Endothelial cell of umbilical vein (primary cell): ENCODE measurements at regions not wholly inside any gene's neighbourhood (a gene's known extent, or its start where the extent isn't known, plus 50 kb on each side); places are given as distances from the start of the nearest gene placed in this dataset.

ENCODE experiments used
- BruUV-seq: library from RNA; stranded (reverse); fragments of 400-500 nt; replicated peaks from 2 replicates; lab custom pipeline; 2021; lab: Mats Ljungman, UMichigan
- CTCF ChIA-PET: fragments of 300-600, 350-600 bp; sonication (Branson Sonifier 250); formaldehyde crosslinking; loops from one replicate; lab custom pipeline; 2021; ENCODE audit warnings: antibody characterized with exemption, inconsistent platforms; lab: Charles Lee
- POLR2A ChIA-PET: fragments of 300-600, 350-600 bp; sonication (Branson Sonifier 250); formaldehyde crosslinking; loops from one replicate; lab custom pipeline; 2021; ENCODE audit warnings: antibody characterized with exemption, inconsistent platforms; lab: Charles Lee
- DNase-seq: peaks from one replicate; pipeline ENCODE4 v3.0.0-alpha.2; 2011; ENCODE audit warnings: low read depth, low spot score
- FAIRE-seq: peaks from 2 replicates; lab custom pipeline; 2011; peaks lifted over from hg19 to GRCh38; lab: Jason Lieb, UNC
- H2AFZ ChIP-seq: 2 replicates; pipeline ENCODE4 v1.6.0; 2012; ENCODE audit warnings: low read depth, low read length, control low read depth, inconsistent platforms
- H3K27ac ChIP-seq: 2 replicates; pipeline ENCODE4 v1.5.1; 2011; ENCODE audit warnings: low read depth, mild to moderate bottlenecking, control low read depth, low read length, moderate library complexity; ENCODE audit not compliant: insufficient read depth
- H3K27me3 ChIP-seq, 2 experiments: 2 replicates each; pipeline versions ENCODE4 v1.6.0 to v1.6.1; 2011; ENCODE audit warnings: low read length in 2 of 2, mixed read lengths in 1 of 2; ENCODE audit not compliant: control insufficient read depth in 2 of 2, insufficient read depth in 2 of 2
- H3K36me3 ChIP-seq, 2 experiments: 2 replicates in 1 of 2; 3 replicates in 1 of 2; pipeline ENCODE4 v1.5.1; 2011; ENCODE audit warnings: low read length in 2 of 2, mild to moderate bottlenecking in 1 of 2, moderate library complexity in 1 of 2; ENCODE audit not compliant: control insufficient read depth in 2 of 2, insufficient read depth in 2 of 2; ENCODE audit errors: extremely low read depth in 1 of 2
- H3K4me1 ChIP-seq: 3 replicates; pipeline ENCODE4 v1.5.1; 2011; ENCODE audit warnings: mild to moderate bottlenecking, low read length; ENCODE audit not compliant: control insufficient read depth, insufficient read depth; ENCODE audit errors: extremely low read depth
- H3K4me2 ChIP-seq: 2 replicates; pipeline ENCODE4 v1.6.1; 2011; ENCODE audit warnings: low read length, control low read depth, mixed read lengths; ENCODE audit not compliant: insufficient read depth
- H3K4me3 ChIP-seq, 3 experiments: fragments of 200-600 bp in 1 of 3; sonication (generic), shearing (Covaris generic) in 1 of 3; replicated peaks in 1 of 3; 2 replicates each; pipeline ENCODE4 v1.5.1; 2011 to 2016; ENCODE audit warnings: control low read depth in 3 of 3, low read length in 3 of 3, mild to moderate bottlenecking in 2 of 3, inconsistent platforms in 1 of 3, low read depth in 1 of 3, moderate library complexity in 1 of 3; ENCODE audit not compliant: insufficient read depth in 1 of 3
- H3K79me2 ChIP-seq: 2 replicates; pipeline ENCODE4 v1.6.0; 2012; ENCODE audit warnings: low read length, inconsistent platforms; ENCODE audit not compliant: control insufficient read depth, insufficient read depth
- H3K9ac ChIP-seq: replicated peaks from 2 replicates; pipeline ENCODE3; 2011; ENCODE audit warnings: low read length, control low read depth; ENCODE audit not compliant: insufficient read depth; ENCODE audit errors: extremely low read depth
- H3K9me1 ChIP-seq: replicated peaks from 3 replicates; pipeline ENCODE4 v1.6.0; 2011; ENCODE audit warnings: mild to moderate bottlenecking, low read length; ENCODE audit not compliant: control insufficient read depth, insufficient read depth; ENCODE audit errors: extremely low read depth
- H3K9me3 ChIP-seq: replicated peaks from 2 replicates; pipeline ENCODE4 v1.5.1; 2012; ENCODE audit warnings: low read length, inconsistent platforms; ENCODE audit not compliant: control insufficient read depth, insufficient read depth
- H4K20me1 ChIP-seq: replicated peaks from 2 replicates; pipeline ENCODE3; 2011; ENCODE audit warnings: mild to moderate bottlenecking, low read length; ENCODE audit not compliant: control insufficient read depth, insufficient read depth; ENCODE audit errors: extremely low read depth
- CTCF ChIP-seq, 2 donors: IDR thresholded peaks; 1 replicate in 1 of 2; 2 replicates in 1 of 2; pipeline ENCODE4 v1.5.1; 2011; ENCODE audit warnings: low read length in 2 of 2, mild to moderate bottlenecking in 2 of 2, moderate library complexity in 2 of 2, control low read depth in 1 of 2, inconsistent platforms in 1 of 2, low read depth in 1 of 2; ENCODE audit not compliant: insufficient read depth in 1 of 2; ENCODE audit errors: extremely low read depth in 1 of 2
- EZH2 ChIP-seq: IDR thresholded peaks from 2 replicates; pipeline ENCODE4 v1.6.1; 2012; ENCODE audit warnings: borderline replicate concordance, low read depth, mild to moderate bottlenecking, moderate library complexity, low read length, inconsistent platforms; ENCODE audit not compliant: severe bottlenecking
- FOS ChIP-seq: IDR thresholded peaks from 2 replicates; pipeline ENCODE4 v1.6.1; 2011; ENCODE audit warnings: mild to moderate bottlenecking, low read length, moderate library complexity, borderline replicate concordance; ENCODE audit not compliant: insufficient read depth
- GATA2 ChIP-seq: IDR thresholded peaks from 2 replicates; pipeline ENCODE4 v1.7.0; 2011; ENCODE audit warnings: low read depth, mild to moderate bottlenecking, moderate library complexity, mixed read lengths, low read length; ENCODE audit not compliant: insufficient read length, insufficient read depth
- JUN ChIP-seq: IDR thresholded peaks from 2 replicates; pipeline ENCODE4 v1.6.1; 2011; ENCODE audit warnings: borderline replicate concordance, low read depth; ENCODE audit not compliant: insufficient read length, insufficient read depth
- MAX ChIP-seq: IDR thresholded peaks from 2 replicates; pipeline ENCODE4 v1.6.1; 2011; ENCODE audit not compliant: insufficient read depth, insufficient read length
- MYC ChIP-seq: IDR thresholded peaks from one replicate; pipeline ENCODE4 v1.6.1; 2011; ENCODE audit warnings: mild to moderate bottlenecking, low read depth, low read length
- POLR2A ChIP-seq: IDR thresholded peaks from 2 replicates; pipeline ENCODE4 v1.6.1; 2012; ENCODE audit warnings: low read depth, mild to moderate bottlenecking, control low read depth, low read length
- POLR2AphosphoS5 ChIP-seq: IDR thresholded peaks from 2 replicates; pipeline ENCODE4 v1.6.1; 2012; ENCODE audit warnings: low read depth, mild to moderate bottlenecking, control low read depth, low read length, moderate library complexity; ENCODE audit not compliant: insufficient read depth
- dilution Hi-C: fragments of 300-500 bp; cut with MboI; formaldehyde crosslinking; loops from one replicate; pipeline ENCODE4 v1.15.0; 2019; ENCODE audit warnings: low sequenced_read_pairs; ENCODE audit not compliant: extremely low pct_ligation_motif_present
- intact Hi-C: fragments of 100-400 bp; cut with micrococcal nuclease; formaldehyde crosslinking; loops from one replicate; pipeline ENCODE4 v1.10.0; 2022

GRCh38 chr12:93072340-93072739 is 143.2 kb upstream of the EEA1 start:
- no peak overlapping the region for H3K4me2 ChIP-seq
- dilution Hi-C loops: no loop called here

More at GRCh38 chr12:93072340-93072739, 143.2 kb upstream of the EEA1 start:
- CTCF ChIA-PET: no interaction called here
- BruUV-seq: no TSS peak
- Histone ChIP-seq H3K4me1 (no peaks in the 10 kb centered on the region), H3K27ac (no peak overlapping the region), H3K36me3 (no peaks in the 10 kb centered on the region), H2AFZ (no peak overlapping the region), H3K27me3 (no peaks in the 10 kb centered on the region), H3K4me3 (no peak overlapping the region), H3K9me1 (no peaks in the 10 kb centered on the region), H4K20me1 (no peaks in the 10 kb centered on the region), H3K9ac (no peak overlapping the region), H3K9me3 (no peaks in the 10 kb centered on the region), H3K79me2 (no peaks in the 10 kb centered on the region)
- intact Hi-C loops: no loop called here
- DNase-seq (no peak), FAIRE-seq (no peak)
- TF ChIP-seq CTCF (IDR thresholded peaks at IDR 0.05; ENCODE audit: extremely low read depth in 1 of 2, insufficient read depth in 1 of 2, low read depth in 1 of 2, low read length in 2 of 2): no peak
- TF ChIP-seq MAX: no peak
- TF ChIP-seq POLR2A: no peak
- no peak for TF ChIP-seq MYC
- no peak for TF ChIP-seq GATA2
- TF ChIP-seq FOS: no peak
- no peak for TF ChIP-seq POLR2AphosphoS5
- TF ChIP-seq EZH2: no peak
- no peak for TF ChIP-seq JUN
- POLR2A ChIA-PET: no interaction called here
